SK-N-SH (cell line): ENCODE measurements at regions not wholly inside any gene's neighbourhood (a gene's known extent, or its start where the extent isn't known, plus 50 kb on each side); places are given as distances from the start of the nearest gene placed in this dataset.
"Not testable (repeated sequence)": the region's sequence is repeated elsewhere in the genome, so short reads cannot be mapped to it uniquely, and the experiment has no call there.

ENCODE experiments used
- CTCF ChIP-seq: fragments of 200-600 bp; sonication (generic); IDR thresholded peaks from 2 replicates; pipeline ENCODE4 v1.6.1; 2017; ENCODE audit warnings: antibody characterized with exemption, mild to moderate bottlenecking, moderate library complexity
- EP300 ChIP-seq, 2 experiments: IDR thresholded peaks; 2 replicates each; pipeline versions ENCODE4 v1.4.0 to v1.6.1; 2012; ENCODE audit warnings: borderline replicate concordance in 1 of 2, low read depth in 1 of 2, low read length in 1 of 2
- GABPA ChIP-seq: IDR thresholded peaks from 2 replicates; pipeline ENCODE4 v1.4.0; 2012; ENCODE audit warnings: low read depth, mild to moderate bottlenecking
- REST ChIP-seq: IDR thresholded peaks from 2 replicates; pipeline ENCODE4 v1.6.1; 2012; ENCODE audit warnings: mild to moderate bottlenecking, low read depth, low read length, moderate library complexity
- RXRA ChIP-seq: IDR thresholded peaks from 2 replicates; pipeline ENCODE4 v1.4.0; 2012; ENCODE audit warnings: low read depth, mild to moderate bottlenecking, borderline replicate concordance

GRCh38 chr1:223961985-223962384 is 116.2 kb upstream of the TP53BP2 start:
- not testable (repeated sequence) for TF ChIP-seq CTCF; REST; EP300 (IDR thresholded peaks at IDR 0.05; ENCODE audit: borderline replicate concordance in 1 of 2, low read depth in 1 of 2, low read length in 1 of 2); RXRA; GABPA
